ENCODE measurements at regions not wholly inside any gene's neighbourhood (a gene's known extent, or its start where the extent isn't known, plus 50 kb on each side); places are given as distances from the start of the nearest gene placed in this dataset.

- no peak for DNase-seq
Measured at GRCh38 chr19:27705896-27706295, 1507.1 kb downstream of the UQCRFS1 start.

GRCh38 chr19:27694361-27695055, 1518.4 kb downstream of the UQCRFS1 start:
- DNase-seq, result no peak

- no peak for DNase-seq
Measured at GRCh38 chr19:27691991-27692390, 1521.0 kb downstream of the UQCRFS1 start.

GRCh38 chr19:27689734-27690241, 1523.2 kb downstream of the UQCRFS1 start:
- no peak for DNase-seq

- DNase-seq, result no peak
Measured at GRCh38 chr19:27684293-27684692, 1528.7 kb downstream of the UQCRFS1 start.

- DNase-seq, result no peak
Measured at GRCh38 chr19:27681972-27682371, 1531.0 kb downstream of the UQCRFS1 start.

- DNase-seq, result no peak
Measured at GRCh38 chr19:27679905-27680304, 1533.0 kb downstream of the UQCRFS1 start.

- DNase-seq, result no peak
Measured at GRCh38 chr19:27679399-27679798, 1533.6 kb downstream of the UQCRFS1 start.

GRCh38 chr19:27676877-27677276, 1536.1 kb downstream of the UQCRFS1 start:
- no peak for DNase-seq

GRCh38 chr19:27676334-27676733, 1536.6 kb downstream of the UQCRFS1 start:
- no peak for DNase-seq

- DNase-seq, result no peak
Measured at GRCh38 chr19:27675771-27676170, 1537.2 kb downstream of the UQCRFS1 start.

- DNase-seq, result no peak
Measured at GRCh38 chr19:27674701-27675100, 1538.2 kb downstream of the UQCRFS1 start.

GRCh38 chr19:27673986-27674385, 1539.0 kb downstream of the UQCRFS1 start:
- no peak for DNase-seq

GRCh38 chr19:27672309-27673047, 1540.5 kb downstream of the UQCRFS1 start:
- DNase-seq, result no peak

GRCh38 chr19:27671876-27672275, 1541.1 kb downstream of the UQCRFS1 start:
- no peak for DNase-seq

GRCh38 chr19:27660428-27660827, 1552.5 kb downstream of the UQCRFS1 start:
- no peak for DNase-seq

- no peak for DNase-seq
Measured at GRCh38 chr19:27657271-27658051, 1555.5 kb downstream of the UQCRFS1 start.

GRCh38 chr19:27654266-27654990, 1558.5 kb downstream of the UQCRFS1 start:
- no peak for DNase-seq

- DNase-seq, result no peak
Measured at GRCh38 chr19:27652796-27653195, 1560.2 kb downstream of the UQCRFS1 start.

GRCh38 chr19:27652281-27652680, 1560.7 kb downstream of the UQCRFS1 start:
- no peak for DNase-seq

- no peak for DNase-seq
Measured at GRCh38 chr19:27647423-27647822, 1565.5 kb downstream of the UQCRFS1 start.

GRCh38 chr19:27635401-27635800, 1577.5 kb downstream of the UQCRFS1 start:
- DNase-seq, result no peak

- no peak for DNase-seq
Measured at GRCh38 chr19:27618006-27618405, 1594.9 kb downstream of the UQCRFS1 start.

Data from NCI-H1092 treated with DMSO at 0.1 percent for 48 hours (cell line).